ENCODE measurements at regions not wholly inside any gene's neighbourhood (a gene's known extent, or its start where the extent isn't known, plus 50 kb on each side); places are given as distances from the start of the nearest gene placed in this dataset.

DNA sequence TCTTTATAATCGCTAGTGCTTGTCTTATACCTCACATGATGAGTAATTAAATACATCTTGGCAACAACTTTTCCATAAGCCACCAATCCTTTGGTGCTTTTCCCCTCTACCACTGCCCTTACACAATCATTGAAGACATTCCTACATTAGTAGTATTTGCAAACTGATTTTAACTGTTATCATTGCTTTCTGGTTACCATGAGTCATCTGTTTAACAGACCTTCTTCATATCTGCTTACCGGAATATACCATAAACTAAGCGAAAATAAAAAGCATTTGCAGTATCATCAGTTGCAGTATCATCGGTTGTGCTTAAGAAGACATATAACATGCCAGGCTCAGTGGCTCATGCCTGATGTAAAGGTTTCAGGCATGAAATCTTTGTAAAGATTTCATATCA, 54.8 kb upstream of the PLEKHA5 start:
- no peak overlapping the region for H3K4me3 Mint-ChIP-seq
- H3K4me1 Mint-ChIP-seq, result no peaks in the 10 kb centered on the region
- CTCF ChIA-PET, result no interaction called here
- H3K36me3 Mint-ChIP-seq (ENCODE audit: low read depth), result no peaks in the 10 kb centered on the region
- no peaks in the 10 kb centered on the region for H3K27me3 Mint-ChIP-seq
- no peak for DNase-seq
- H3K9me3 Mint-ChIP-seq, result no peaks in the 10 kb centered on the region
- no peak overlapping the region for H3K27ac Mint-ChIP-seq
- POLR2A ChIA-PET, result no interaction called here

DNA sequence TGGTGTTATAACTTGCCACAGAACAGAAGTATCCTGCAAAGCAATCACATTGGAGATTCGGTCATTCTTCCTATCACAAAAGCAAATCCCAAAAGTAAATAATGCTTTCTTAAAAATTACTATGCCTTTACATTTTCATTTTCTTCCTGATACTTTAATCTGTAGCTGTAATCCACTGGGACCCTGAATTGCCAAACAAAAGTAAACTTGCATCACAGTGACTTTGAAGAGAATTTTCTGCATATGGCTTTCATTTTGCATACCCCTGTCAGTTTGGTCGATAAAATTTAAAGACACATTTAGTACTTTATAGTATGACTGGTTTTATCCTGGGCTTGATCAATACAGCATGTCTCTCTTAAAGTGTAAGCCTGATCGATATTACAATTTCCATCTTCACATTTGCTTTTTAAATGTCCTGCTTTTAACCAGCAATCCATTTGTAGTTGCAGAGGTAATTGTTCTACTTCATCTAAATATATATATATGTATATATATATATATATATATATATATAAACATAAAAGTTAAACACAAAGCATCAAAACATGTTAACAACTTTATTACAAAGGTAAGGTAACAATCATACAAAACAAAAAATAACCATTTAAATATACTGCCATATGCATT, 53.7 kb upstream of the PLEKHA5 start:
- Mint-ChIP-seq H3K27me3 (no peaks in the 10 kb centered on the region), H3K27ac (no peak overlapping the region), H3K9me3 (no peaks in the 10 kb centered on the region), H3K4me3 (no peak overlapping the region), H3K4me1 (no peaks in the 10 kb centered on the region), H3K36me3 (ENCODE audit: low read depth) (no peaks in the 10 kb centered on the region)
- CTCF ChIA-PET, result no interaction called here
- DNase-seq, result no peak
- POLR2A ChIA-PET, result no interaction called here

Measured in activated CD4-positive, alpha-beta T cell treated with anti-CD3 and anti-CD28 coated beads, Interleukin-2, amount 10 ng/mL, durations not matched to agents 7 days and 5 days (primary cell).